PC-9 (cell line): ENCODE measurements at regions not wholly inside any gene's neighbourhood (a gene's known extent, or its start where the extent isn't known, plus 50 kb on each side); places are given as distances from the start of the nearest gene placed in this dataset.
A peak's percentile ranks its signal among the peaks of the same experiment; 100 is the strongest.

Experiments
- BruUV-seq: library from RNA; stranded (reverse); fragments of 400-500 nt; replicated peaks from 2 replicates; lab custom pipeline; 2021; lab: Mats Ljungman, UMichigan
- CTCF ChIA-PET: fragments of 300-600 bp; sonication (Branson Sonifier 250); formaldehyde crosslinking; loops from one replicate; lab custom pipeline; 2022; ENCODE audit warnings: antibody characterized with exemption; lab: Charles Lee
- POLR2A ChIA-PET: fragments of 300-600 bp; sonication (Branson Sonifier 250); formaldehyde crosslinking; loops from one replicate; lab custom pipeline; 2022; ENCODE audit warnings: antibody characterized with exemption; ENCODE audit not compliant: unreplicated experiment; lab: Charles Lee
- DNase-seq, 2 experiments: peaks; one replicate each; pipeline versions ENCODE4 v3.0.0 to v3.0.0-alpha.2; 2015 to 2022; ENCODE audit warnings: mixed read lengths in 1 of 2
- H2AFZ ChIP-seq: fragments of 200-600 bp; sonication (generic); 2 replicates; pipeline ENCODE4 v1.8.1; 2017; ENCODE audit warnings: antibody characterized with exemption
- H3F3A ChIP-seq: fragments of 200-600 bp; sonication (generic); 2 replicates; pipeline ENCODE4 v1.8.1; 2017; ENCODE audit warnings: antibody characterized with exemption, mild to moderate bottlenecking, low read depth; ENCODE audit not compliant: insufficient read depth
- H3K27ac ChIP-seq: fragments of 200-600 bp; sonication (generic); 2 replicates; pipeline ENCODE4 v1.6.1; 2016; ENCODE audit warnings: mixed run types
- H3K27me3 ChIP-seq: fragments of 200-600 bp; sonication (generic); 2 replicates; pipeline ENCODE4 v1.6.1; 2016; ENCODE audit warnings: low read depth, mixed run types; ENCODE audit not compliant: insufficient read depth
- H3K36me3 ChIP-seq: fragments of 200-600 bp; sonication (generic); 2 replicates; pipeline ENCODE4 v1.6.1; 2016; ENCODE audit warnings: low read depth, mixed run types
- H3K4me1 ChIP-seq: fragments of 200-600 bp; sonication (generic); replicated peaks from 2 replicates; pipeline ENCODE4 v1.6.1; 2016; ENCODE audit warnings: mixed run types; ENCODE audit not compliant: insufficient read depth
- H3K4me2 ChIP-seq: fragments of 200-600 bp; sonication (generic); 2 replicates; pipeline ENCODE4 v1.6.1; 2017; ENCODE audit warnings: mixed run types
- H3K4me3 ChIP-seq: fragments of 200-600 bp; sonication (generic); 2 replicates; pipeline ENCODE4 v1.6.1; 2016; ENCODE audit warnings: mixed run types
- H3K79me2 ChIP-seq: fragments of 200-600 bp; sonication (generic); 2 replicates; pipeline ENCODE4 v1.6.1; 2017; ENCODE audit warnings: low read depth, mixed run types
- H3K9me2 ChIP-seq: fragments of 200-600 bp; sonication (generic); 2 replicates; pipeline ENCODE4 v1.8.1; 2017; ENCODE audit warnings: mild to moderate bottlenecking; ENCODE audit not compliant: insufficient read depth
- H3K9me3 ChIP-seq: fragments of 200-600 bp; sonication (generic); 2 replicates; pipeline ENCODE4 v1.8.1; 2016; ENCODE audit warnings: low read depth; ENCODE audit not compliant: insufficient read depth
- H4K20me1 ChIP-seq: fragments of 200-600 bp; sonication (generic); 2 replicates; pipeline ENCODE4 v1.8.1; 2017; ENCODE audit not compliant: insufficient read depth
- CTCF ChIP-seq: fragments of 200-600 bp; sonication (generic); conservative IDR thresholded peaks from 2 replicates; pipeline ENCODE4 v1.6.1; 2017; ENCODE audit warnings: mixed run types, antibody characterized with exemption, mild to moderate bottlenecking, moderate library complexity
- EZH2 ChIP-seq: fragments of 200-600 bp; sonication (generic); IDR thresholded peaks from 2 replicates; pipeline ENCODE4 v1.8.0; 2017; ENCODE audit warnings: antibody characterized with exemption, low read depth
- intact Hi-C: fragments of 100-400 bp; cut with micrococcal nuclease; formaldehyde crosslinking; loops from one replicate; pipeline ENCODE4 v1.10.0; 2022; ENCODE audit not compliant: unreplicated experiment

GRCh38 chr12:45651029-45651428 is 78.5 kb upstream of the ARID2 start:
- intact Hi-C loops = no loop called here
- Histone ChIP-seq H3K27me3 (no peaks in the 10 kb centered on the region), H3K27ac (no peak overlapping the region), H3K79me2 (no peaks in the 10 kb centered on the region), H3K36me3 (no peaks in the 10 kb centered on the region), H3K9me2 (no peaks in the 10 kb centered on the region), H3K4me3 (no peak overlapping the region), H3K9me3 (no peaks in the 10 kb centered on the region), H3K4me2 (no peak overlapping the region), H3F3A (no peaks in the 10 kb centered on the region), H3K4me1 (no peaks in the 10 kb centered on the region), H4K20me1 (no peaks in the 10 kb centered on the region), H2AFZ (no peak overlapping the region)
- ChIA-PET CTCF (interaction anchor here (0.6 kb wide), 1 partner anchor 1815 kb away, joined by 3 read pairs; the partner anchor contains the start of gene TMEM117), POLR2A (no interaction called here)
- BruUV-seq = no TSS peak
- TF ChIP-seq EZH2 (no peak), CTCF (no peak)
- DNase-seq = no peak

GRCh38 chr12:45654002-45654665 is 75.4 kb upstream of the ARID2 start:
- Histone ChIP-seq H2AFZ (no peak overlapping the region), H3K4me2 (no peak overlapping the region), H3K4me3 (no peak overlapping the region), H3K9me3 (no peaks in the 10 kb centered on the region), H3K36me3 (no peaks in the 10 kb centered on the region), H3K27ac (no peak overlapping the region), H3K4me1 (no peaks in the 10 kb centered on the region), H3K9me2 (no peaks in the 10 kb centered on the region), H3K79me2 (no peaks in the 10 kb centered on the region), H3K27me3 (no peaks in the 10 kb centered on the region), H3F3A (no peaks in the 10 kb centered on the region), H4K20me1 (no peaks in the 10 kb centered on the region)
- intact Hi-C loops = no loop called here
- no peak for DNase-seq
- POLR2A ChIA-PET = no interaction called here
- no peak for TF ChIP-seq CTCF
- no peak for TF ChIP-seq EZH2
- CTCF ChIA-PET = no interaction called here
- no TSS peak for BruUV-seq

- ChIA-PET CTCF (no interaction called here), POLR2A (no interaction called here)
- no TSS peak for BruUV-seq
- Histone ChIP-seq H3K27ac (no peak overlapping the region), H3K9me2 (no peaks in the 10 kb centered on the region), H4K20me1 (no peaks in the 10 kb centered on the region), H3K4me3 (no peak overlapping the region), H2AFZ (no peak overlapping the region), H3K9me3 (0 out of 2 replicates have a peak, but pooled peaks cover 3% of the 10 kb centered on the region), H3K79me2 (no peaks in the 10 kb centered on the region), H3F3A (no peaks in the 10 kb centered on the region), H3K27me3 (no peaks in the 10 kb centered on the region), H3K4me2 (no peak overlapping the region), H3K4me1 (no peaks in the 10 kb centered on the region), H3K36me3 (no peaks in the 10 kb centered on the region)
- TF ChIP-seq EZH2 = no peak
- no peak for TF ChIP-seq CTCF
- peak in 1 of 2 experiments; percentile 47 for DNase-seq
- intact Hi-C loops = no loop called here
Observed at GRCh38 chr12:45655186-45655585, 74.3 kb upstream of the ARID2 start.
